ENCODE measurements at regions not wholly inside any gene's neighbourhood (a gene's known extent, or its start where the extent isn't known, plus 50 kb on each side); places are given as distances from the start of the nearest gene placed in this dataset.
A peak's percentile ranks its signal among the peaks of the same experiment; 100 is the strongest.

GRCh38 chr18:75524181-75524580, 96.7 kb upstream of the SMIM21 start:
- H3K4me3 ChIP-seq = no peak overlapping the region
- no peak for TF ChIP-seq CTCF (IDR thresholded peaks at IDR 0.05)
- H3K27ac ChIP-seq = no peak overlapping the region
- intact Hi-C loops (cut with DNase I) = no loop called here
- H3K9me3 ChIP-seq = no peaks in the 10 kb centered on the region
- H3K4me1 ChIP-seq = no peaks in the 10 kb centered on the region
- DNase-seq (no peak), ATAC-seq (no peak)
- H3K36me3 ChIP-seq = no peaks in the 10 kb centered on the region
- no peaks in the 10 kb centered on the region for H3K27me3 ChIP-seq

GRCh38 chr18:75521816-75522215, 94.3 kb upstream of the SMIM21 start:
- ATAC-seq = peak; percentile 16
- Histone ChIP-seq H3K27ac (no peak overlapping the region), H3K4me1 (no peaks in the 10 kb centered on the region), H3K36me3 (no peaks in the 10 kb centered on the region), H3K4me3 (no peak overlapping the region), H3K27me3 (no peaks in the 10 kb centered on the region), H3K9me3 (no peaks in the 10 kb centered on the region)
- no peak for DNase-seq
- intact Hi-C loops (cut with DNase I) = no loop called here
- TF ChIP-seq CTCF (IDR thresholded peaks at IDR 0.05) = no peak

- ATAC-seq (no peak), DNase-seq (no peak)
- Histone ChIP-seq H3K4me3 (no peak overlapping the region), H3K36me3 (no peaks in the 10 kb centered on the region), H3K9me3 (no peaks in the 10 kb centered on the region), H3K27me3 (no peaks in the 10 kb centered on the region), H3K4me1 (no peaks in the 10 kb centered on the region), H3K27ac (no peak overlapping the region)
- no peak for TF ChIP-seq CTCF (IDR thresholded peaks at IDR 0.05)
- intact Hi-C loops (cut with DNase I) = no loop called here
Observed at GRCh38 chr18:75518007-75518406, 90.5 kb upstream of the SMIM21 start.

GRCh38 chr18:75517286-75517685, 89.8 kb upstream of the SMIM21 start:
- no peaks in the 10 kb centered on the region for H3K27me3 ChIP-seq
- TF ChIP-seq CTCF (IDR thresholded peaks at IDR 0.05) = no peak
- ATAC-seq (no peak), DNase-seq (no peak)
- no peak overlapping the region for H3K4me3 ChIP-seq
- H3K9me3 ChIP-seq = no peaks in the 10 kb centered on the region
- intact Hi-C loops (cut with DNase I) = no loop called here
- H3K36me3 ChIP-seq = no peaks in the 10 kb centered on the region
- no peak overlapping the region for H3K27ac ChIP-seq
- no peaks in the 10 kb centered on the region for H3K4me1 ChIP-seq

- ATAC-seq = no peak
- no peak overlapping the region for H3K4me3 ChIP-seq
- H3K27ac ChIP-seq = no peak overlapping the region
- H3K9me3 ChIP-seq = no peaks in the 10 kb centered on the region
- no peaks in the 10 kb centered on the region for H3K27me3 ChIP-seq
- intact Hi-C loops (cut with DNase I) = no loop called here
- no peak for TF ChIP-seq CTCF (IDR thresholded peaks at IDR 0.05)
- H3K4me1 ChIP-seq = no peaks in the 10 kb centered on the region
- no peak for DNase-seq
- H3K36me3 ChIP-seq = no peaks in the 10 kb centered on the region
Observed at GRCh38 chr18:75507636-75508035, 80.1 kb upstream of the SMIM21 start.

- DNase-seq (no peak), ATAC-seq (no peak)
- H3K27ac ChIP-seq = no peak overlapping the region
- H3K36me3 ChIP-seq = no peaks in the 10 kb centered on the region
- no peaks in the 10 kb centered on the region for H3K27me3 ChIP-seq
- TF ChIP-seq CTCF (IDR thresholded peaks at IDR 0.05) = no peak
- intact Hi-C loops (cut with DNase I) = no loop called here
- no peaks in the 10 kb centered on the region for H3K4me1 ChIP-seq
- no peak overlapping the region for H3K4me3 ChIP-seq
- no peaks in the 10 kb centered on the region for H3K9me3 ChIP-seq
Observed at GRCh38 chr18:75506913-75507312, 79.4 kb upstream of the SMIM21 start.
